Body of pancreas (tissue), 4 donors: ENCODE measurements at regions not wholly inside any gene's neighbourhood (a gene's known extent, or its start where the extent isn't known, plus 50 kb on each side); places are given as distances from the start of the nearest gene placed in this dataset.

ENCODE experiments used
- CTCF ChIP-seq, 7 experiments: fragments of 450-650 bp in 4 of 7; fragments of 200-600 bp in 3 of 7; sonication (generic) in 3 of 7; IDR thresholded peaks; one replicate each; pipeline ENCODE4 v1.5.1; 2016 to 2019; ENCODE audit warnings: antibody characterized with exemption in 7 of 7
- POLR2A ChIP-seq, 3 donors: fragments of 450-650 bp; IDR thresholded peaks; one replicate each; pipeline ENCODE4 v1.6.1; 2016; ENCODE audit warnings: antibody characterized with exemption in 3 of 3, mild to moderate bottlenecking in 2 of 3

GRCh38 chr4:71277353-71277752 lies 61.5 kb upstream of the SLC4A4 start:
- TF ChIP-seq CTCF (IDR thresholded peaks at IDR 0.05) (no peak), POLR2A (IDR thresholded peaks at IDR 0.05) (no peak)
